Effector CD4-positive, alpha-beta T cell (primary cell): ENCODE measurements at regions not wholly inside any gene's neighbourhood (a gene's known extent, or its start where the extent isn't known, plus 50 kb on each side); places are given as distances from the start of the nearest gene placed in this dataset.

ENCODE experiments used
- DNase-seq: peaks from one replicate; pipeline ENCODE4 v3.0.0-alpha.2; 2020

- peak; percentile 77 for DNase-seq
These were observed 83.0 kb upstream of the DUSP5 start for GRCh38 chr10:110414548-110415309.

- no peak for DNase-seq
These were observed 81.9 kb upstream of the DUSP5 start for GRCh38 chr10:110415809-110416208.

DNA sequence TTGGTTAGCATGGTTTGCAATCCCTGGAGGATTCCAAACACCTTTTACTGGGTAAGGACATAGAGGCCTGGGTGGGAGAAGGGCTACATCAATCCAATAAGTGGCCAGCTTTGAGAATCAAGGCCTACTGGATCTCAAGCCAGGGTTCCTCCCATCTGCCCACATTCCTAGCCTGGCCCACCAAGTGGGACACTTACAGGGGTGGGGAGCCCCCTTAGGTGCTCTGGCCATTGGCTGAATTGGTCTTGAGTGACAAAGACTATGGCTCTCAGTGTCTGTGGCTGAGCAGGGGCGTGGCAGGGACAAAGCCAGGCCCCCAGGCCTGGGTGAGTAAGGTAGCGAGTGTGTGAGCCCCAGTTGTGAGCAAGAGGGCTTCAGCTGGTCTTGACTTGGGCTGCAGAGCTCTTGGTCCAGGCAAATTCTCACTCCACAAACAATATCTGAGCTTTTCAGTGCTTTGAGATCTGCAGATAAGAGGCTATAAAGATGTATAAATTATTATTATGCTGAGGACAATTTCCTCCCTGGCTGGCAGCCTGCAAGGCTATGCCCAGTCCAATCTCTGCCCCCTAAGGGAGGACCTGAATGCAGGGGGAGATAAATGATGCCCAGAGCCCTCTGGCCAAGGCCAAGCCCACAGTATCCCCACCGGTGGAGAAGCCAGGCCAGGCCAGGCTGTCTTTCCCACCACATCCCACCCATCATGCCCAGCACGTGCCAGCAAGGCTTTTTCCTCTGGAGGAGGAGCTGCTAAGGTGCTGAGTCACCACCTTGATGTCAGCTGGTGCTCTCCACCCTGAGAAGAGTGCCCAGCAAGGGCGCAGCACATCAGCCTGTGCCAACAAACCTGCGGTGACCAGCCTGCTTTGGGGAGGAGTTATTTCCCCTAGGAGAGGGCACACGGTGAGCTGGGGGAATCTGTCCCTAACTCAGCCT lies 80.7 kb upstream of the DUSP5 start:
- DNase-seq = no peak

GRCh38 chr10:110418218-110418617 lies 79.5 kb upstream of the DUSP5 start:
- DNase-seq = no peak

- DNase-seq = no peak
These were observed 78.4 kb upstream of the DUSP5 start for GRCh38 chr10:110419265-110419664.

DNA sequence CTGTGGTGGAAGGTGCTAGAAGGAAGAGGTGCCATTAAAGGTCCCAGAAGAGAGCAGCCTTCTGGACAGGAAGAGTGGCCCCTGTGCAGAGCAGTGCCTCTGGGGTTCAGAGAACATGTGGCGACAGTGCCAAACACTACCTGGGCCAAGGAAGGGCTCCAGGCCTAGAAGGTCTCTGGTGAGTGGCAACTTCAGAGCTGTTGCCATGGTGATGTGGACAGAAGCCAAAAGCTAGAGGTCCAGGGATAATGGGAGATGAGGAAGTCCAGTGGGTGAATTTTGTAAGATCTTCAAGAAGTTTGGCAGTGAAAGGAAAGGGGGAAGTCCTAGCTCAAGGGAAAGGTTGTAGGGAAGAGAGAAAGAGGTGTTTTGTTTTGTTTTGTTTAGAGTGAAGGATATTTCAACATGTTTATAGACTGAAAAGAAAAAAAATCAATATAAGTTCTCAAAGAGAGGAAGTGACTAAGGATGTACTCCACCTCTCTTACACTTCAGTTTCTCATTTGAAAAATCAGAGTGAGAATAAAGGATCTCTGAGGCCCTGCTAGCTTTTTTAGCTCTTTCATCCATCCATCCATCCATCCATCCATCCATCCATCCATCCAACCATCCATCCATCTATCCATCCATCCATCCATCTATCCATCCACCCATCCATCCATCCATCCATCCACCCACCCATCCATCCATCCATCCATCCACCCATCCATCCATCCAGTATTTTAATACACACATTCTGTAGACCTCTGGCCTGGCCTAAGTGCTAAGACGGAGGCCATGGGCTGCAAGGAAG lies 77.1 kb upstream of the DUSP5 start:
- no peak for DNase-seq

DNA sequence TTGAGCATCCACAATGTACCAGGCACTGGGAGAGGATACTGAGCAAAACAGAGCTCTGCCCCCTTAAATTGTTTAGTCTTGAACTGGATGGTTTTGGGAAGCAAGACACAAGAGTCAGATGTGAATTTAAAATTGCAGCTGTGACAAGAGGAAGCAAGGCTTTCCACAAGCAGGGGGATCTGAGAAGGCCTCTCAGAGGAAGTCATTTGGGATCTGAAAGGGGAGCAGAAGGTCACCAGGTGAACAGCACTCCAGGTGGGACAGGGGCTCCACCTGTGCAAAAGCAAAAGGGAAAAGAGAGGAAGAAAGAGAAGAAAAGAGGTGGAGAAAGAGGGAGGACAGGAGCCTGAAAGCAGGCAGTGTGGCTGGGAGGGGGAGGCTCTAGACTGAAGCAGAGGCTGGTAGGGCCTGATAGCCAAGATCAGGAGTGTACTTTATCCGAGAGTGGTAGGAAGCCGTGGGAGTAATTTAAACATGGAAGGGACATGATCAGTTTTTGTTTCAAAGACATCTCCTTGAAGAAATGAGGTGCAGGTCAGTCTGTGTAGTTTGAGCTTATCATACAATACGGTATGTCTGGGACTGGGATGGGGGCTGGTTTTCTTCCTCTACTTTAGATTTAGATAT lies 76.1 kb upstream of the DUSP5 start:
- DNase-seq = no peak

GRCh38 chr10:110422548-110422947 lies 75.2 kb upstream of the DUSP5 start:
- DNase-seq = no peak

DNA sequence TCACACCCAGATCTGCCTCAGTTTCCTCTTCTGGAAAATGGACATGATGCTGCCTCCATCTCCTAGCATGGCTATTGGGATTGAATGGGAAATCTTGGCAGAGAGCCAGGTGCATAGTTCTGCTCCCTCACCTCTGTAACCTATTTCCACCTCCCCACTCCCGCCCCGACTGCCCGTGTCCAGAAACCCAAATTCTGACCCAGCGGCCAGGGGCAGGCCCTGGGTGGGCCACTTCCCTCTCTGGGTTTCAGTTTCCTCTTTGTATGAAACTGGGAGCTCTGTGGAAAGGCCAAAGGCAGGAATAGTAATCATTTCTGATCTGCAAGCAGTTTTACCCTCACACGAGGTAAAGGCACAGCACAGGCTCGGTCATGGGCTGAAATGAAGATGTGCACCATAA lies 74.1 kb upstream of the DUSP5 start:
- no peak for DNase-seq

DNA sequence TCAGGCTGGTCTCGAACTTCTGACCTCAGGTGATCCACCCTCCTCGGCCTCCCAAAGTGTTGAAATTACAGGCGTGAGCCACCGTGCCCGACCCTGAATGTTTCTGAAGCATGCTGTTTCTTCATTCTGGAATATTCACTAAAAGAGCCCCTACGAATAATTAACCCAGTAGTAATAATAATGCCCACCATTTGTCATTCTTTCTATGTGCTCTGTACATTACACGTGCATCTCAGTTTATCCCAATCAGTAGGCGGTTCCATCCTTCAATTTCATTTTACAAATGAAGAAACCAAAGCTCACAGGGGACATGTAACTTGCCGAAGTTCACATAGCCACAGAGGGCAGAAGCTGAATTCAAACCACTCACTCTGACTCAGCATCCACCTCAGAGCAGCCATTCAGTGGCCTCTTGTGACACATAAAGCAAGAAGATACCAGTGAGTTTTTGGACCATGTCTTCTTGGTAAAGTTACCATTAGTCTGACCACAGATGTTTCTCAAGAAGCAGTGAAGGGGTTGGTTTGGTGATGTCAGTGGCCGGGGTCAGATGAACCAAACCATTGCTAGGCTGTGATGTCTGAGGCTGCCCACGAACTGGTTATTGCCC lies 71.9 kb upstream of the DUSP5 start:
- no peak for DNase-seq

DNA sequence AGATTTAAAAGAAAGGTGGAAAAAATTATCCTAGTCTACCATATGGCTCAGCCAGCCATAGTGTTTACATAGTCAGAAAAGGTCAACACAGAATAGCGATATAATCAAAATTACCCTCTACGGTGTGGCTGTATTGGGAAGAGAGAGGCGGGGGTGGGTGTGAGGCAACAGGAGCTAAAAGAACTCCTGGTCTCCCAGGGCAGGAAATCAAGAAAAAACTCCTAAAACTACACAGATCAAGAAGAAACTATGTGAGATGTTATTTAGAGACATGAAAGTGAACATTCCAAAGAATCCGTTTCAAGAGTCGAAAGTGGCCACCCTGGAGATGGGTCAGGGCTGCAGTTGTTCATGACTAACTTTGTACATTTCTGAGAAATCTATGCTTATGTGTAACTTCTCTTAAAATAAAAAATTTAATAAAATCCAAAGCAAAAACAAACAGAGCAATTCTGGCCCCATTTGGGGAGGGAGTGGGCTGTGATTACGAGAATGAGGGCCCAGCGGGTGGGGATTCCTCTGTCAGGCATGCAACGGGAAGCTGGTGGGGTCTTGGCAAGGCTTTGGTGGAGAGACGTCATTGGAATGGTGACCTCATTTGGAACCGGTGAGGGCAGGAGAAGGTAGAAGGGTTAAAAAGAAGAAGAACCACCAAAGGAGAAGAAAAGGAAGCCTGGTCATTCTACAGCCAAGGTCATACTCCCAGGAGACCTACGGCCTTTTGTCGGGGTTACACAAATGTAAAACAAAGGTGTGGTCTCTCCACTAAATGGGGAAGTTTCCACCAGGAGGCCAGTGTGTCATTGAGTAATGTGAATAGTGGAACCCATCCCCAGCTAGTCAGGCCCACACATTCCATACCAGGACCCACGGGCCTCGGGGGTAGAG lies 71.2 kb upstream of the DUSP5 start:
- DNase-seq = no peak

GRCh38 chr10:110429301-110429700 lies 68.4 kb upstream of the DUSP5 start:
- DNase-seq = no peak

GRCh38 chr10:110430340-110431273 lies 67.1 kb upstream of the DUSP5 start:
- no peak for DNase-seq

- DNase-seq = no peak
These were observed 66.0 kb upstream of the DUSP5 start for GRCh38 chr10:110431659-110432058.

DNA sequence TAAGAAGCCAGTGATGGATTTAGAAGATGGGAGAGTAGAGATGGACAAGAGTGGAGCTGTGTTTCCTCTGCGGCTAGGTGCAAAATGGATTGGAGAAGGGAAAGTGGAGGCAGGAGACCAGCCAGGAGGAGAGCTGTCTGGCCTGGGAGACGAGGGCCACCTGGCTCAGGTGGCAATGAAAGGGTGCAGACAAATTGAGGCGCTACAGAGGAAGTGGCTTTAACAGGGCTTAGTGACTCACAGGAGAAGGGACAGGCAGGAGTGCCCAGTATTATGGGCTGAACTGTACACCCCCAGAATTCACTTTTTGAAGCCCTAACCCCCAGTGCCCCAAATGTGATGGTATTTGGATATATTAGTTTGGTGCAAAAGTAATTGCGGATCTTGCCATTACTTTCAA lies 65.6 kb upstream of the DUSP5 start:
- DNase-seq = no peak

GRCh38 chr10:110432814-110433565 lies 64.7 kb upstream of the DUSP5 start:
- no peak for DNase-seq

DNA sequence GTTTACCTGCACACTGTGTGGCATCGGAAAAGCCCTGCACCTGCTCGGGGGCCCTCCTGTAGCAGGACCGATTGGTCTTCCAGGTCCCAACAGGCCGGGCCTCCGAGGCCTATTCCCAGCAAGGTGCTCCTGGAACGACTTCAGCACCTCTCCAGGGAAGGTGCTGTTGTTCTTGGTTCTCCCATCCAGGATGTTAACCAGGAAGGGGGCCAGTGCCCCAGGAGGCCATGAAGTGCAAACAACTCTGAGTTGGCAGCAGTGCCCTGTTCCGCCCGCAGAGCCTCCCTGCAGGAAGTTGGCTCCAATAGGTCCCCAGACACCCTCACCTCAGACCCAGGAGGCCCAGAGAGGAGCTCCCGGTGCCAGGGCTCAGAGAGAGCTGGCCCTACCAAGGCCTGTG lies 64.0 kb upstream of the DUSP5 start:
- no peak for DNase-seq

GRCh38 chr10:110434489-110435096 lies 63.1 kb upstream of the DUSP5 start:
- DNase-seq = no peak
